ENCODE measurements at regions not wholly inside any gene's neighbourhood (a gene's known extent, or its start where the extent isn't known, plus 50 kb on each side); places are given as distances from the start of the nearest gene placed in this dataset.
A peak's percentile ranks its signal among the peaks of the same experiment; 100 is the strongest.

DNA sequence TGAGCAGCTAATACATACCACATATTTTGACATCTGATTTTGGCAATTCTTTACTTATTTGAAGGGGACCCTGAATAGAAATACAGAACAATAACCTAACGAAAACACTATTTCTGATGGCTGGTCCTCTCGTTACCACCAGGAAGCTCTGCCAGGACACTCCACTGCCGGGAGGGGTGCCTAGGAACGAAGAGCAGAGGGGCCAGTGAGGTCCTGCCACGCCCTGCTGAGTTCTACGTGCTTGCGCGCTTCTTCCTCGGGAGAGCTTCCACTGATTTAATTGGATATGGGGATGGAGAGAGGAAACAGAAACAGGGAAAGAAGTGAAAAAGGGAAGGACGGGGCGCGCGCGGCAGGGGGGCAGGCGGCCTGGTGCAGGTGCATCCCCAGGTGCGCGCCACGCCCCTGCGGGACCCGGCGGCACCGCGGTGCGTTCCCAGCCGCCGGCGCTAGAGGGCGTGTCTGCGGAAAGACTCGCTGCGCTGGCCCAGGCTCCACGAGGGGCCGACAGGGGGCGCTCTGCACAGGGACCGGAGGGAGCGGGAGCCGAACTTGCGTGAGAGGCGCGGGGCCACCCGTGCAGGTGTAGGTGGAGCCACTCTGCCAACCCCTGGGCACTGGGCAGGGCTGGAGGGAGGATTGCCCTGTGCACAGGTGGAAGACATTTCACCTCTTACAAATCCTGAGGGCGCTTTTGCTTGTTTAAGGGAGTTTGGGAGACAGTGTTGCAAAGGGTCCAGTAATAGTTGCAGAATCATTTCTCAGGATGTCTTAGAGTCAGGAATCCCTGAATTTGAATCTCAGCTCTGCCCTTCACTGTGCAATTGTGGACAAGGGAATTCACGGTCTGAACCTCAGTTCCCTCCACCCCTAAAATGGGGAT, 986.3 kb upstream of the TMEM132C start:
- no peak for TF ChIP-seq POLR2A (IDR thresholded peaks at IDR 0.05)
- TF ChIP-seq, protein P1, sequence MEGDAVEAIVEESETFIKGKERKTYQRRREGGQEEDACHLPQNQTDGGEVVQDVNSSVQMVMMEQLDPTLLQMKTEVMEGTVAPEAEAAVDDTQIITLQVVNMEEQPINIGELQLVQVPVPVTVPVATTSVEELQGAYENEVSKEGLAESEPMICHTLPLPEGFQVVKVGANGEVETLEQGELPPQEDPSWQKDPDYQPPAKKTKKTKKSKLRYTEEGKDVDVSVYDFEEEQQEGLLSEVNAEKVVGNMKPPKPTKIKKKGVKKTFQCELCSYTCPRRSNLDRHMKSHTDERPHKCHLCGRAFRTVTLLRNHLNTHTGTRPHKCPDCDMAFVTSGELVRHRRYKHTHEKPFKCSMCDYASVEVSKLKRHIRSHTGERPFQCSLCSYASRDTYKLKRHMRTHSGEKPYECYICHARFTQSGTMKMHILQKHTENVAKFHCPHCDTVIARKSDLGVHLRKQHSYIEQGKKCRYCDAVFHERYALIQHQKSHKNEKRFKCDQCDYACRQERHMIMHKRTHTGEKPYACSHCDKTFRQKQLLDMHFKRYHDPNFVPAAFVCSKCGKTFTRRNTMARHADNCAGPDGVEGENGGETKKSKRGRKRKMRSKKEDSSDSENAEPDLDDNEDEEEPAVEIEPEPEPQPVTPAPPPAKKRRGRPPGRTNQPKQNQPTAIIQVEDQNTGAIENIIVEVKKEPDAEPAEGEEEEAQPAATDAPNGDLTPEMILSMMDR (IDR thresholded peaks at IDR 0.05) = peak in 5 of 6 experiments; percentile 40 to 78 (median 59)
